Panc1 (cell line): ENCODE measurements at regions not wholly inside any gene's neighbourhood (a gene's known extent, or its start where the extent isn't known, plus 50 kb on each side); places are given as distances from the start of the nearest gene placed in this dataset.

Source experiments
- ATAC-seq: fragments of 200-7000 bp; cut with Tn5 transposase; 2 replicates; pipeline ENCODE4 v1.9.1; 2020; ENCODE audit warnings: mild to moderate bottlenecking, moderate library complexity
- BruUV-seq: library from RNA; stranded (reverse); fragments of 400-500 nt; replicated peaks from 2 replicates; lab custom pipeline; 2021; lab: Mats Ljungman, UMichigan
- CTCF ChIA-PET: fragments of 300-600 bp; sonication (Branson Sonifier 250); formaldehyde crosslinking; loops from one replicate; lab custom pipeline; 2022; ENCODE audit warnings: antibody characterized with exemption; lab: Charles Lee
- POLR2A ChIA-PET: fragments of 300-600 bp; sonication (Branson Sonifier 250); formaldehyde crosslinking; loops from one replicate; lab custom pipeline; 2022; ENCODE audit warnings: antibody characterized with exemption; lab: Charles Lee
- DNase-seq: peaks from one replicate; pipeline ENCODE4 v3.0.0-alpha.2; 2010; ENCODE audit warnings: low read depth, low spot score
- H3K27ac ChIP-seq: 2 replicates; pipeline ENCODE4 v1.5.1; 2011; ENCODE audit warnings: mild to moderate bottlenecking, low read length, inconsistent platforms
- H3K27me3 ChIP-seq: fragments of 200-500 bp; sonication (Bioruptor generic); 2 replicates; pipeline ENCODE4 v1.6.0; 2014; ENCODE audit warnings: low read length, inconsistent platforms; ENCODE audit not compliant: control insufficient read depth, insufficient read depth
- H3K36me3 ChIP-seq: fragments of 200-500 bp; sonication (Bioruptor generic); 2 replicates; pipeline ENCODE4 v1.5.1; 2014; ENCODE audit warnings: inconsistent platforms, mild to moderate bottlenecking, low read length, moderate library complexity; ENCODE audit not compliant: control insufficient read depth, insufficient read depth
- H3K4me1 ChIP-seq: 2 replicates; pipeline ENCODE4 v1.5.1; 2011; ENCODE audit warnings: inconsistent platforms, mild to moderate bottlenecking, low read length, moderate library complexity; ENCODE audit not compliant: control insufficient read depth, insufficient read depth
- H3K4me3 ChIP-seq, 2 experiments: 2 replicates each; pipeline ENCODE4 v1.5.1; 2011 to 2012; ENCODE audit warnings: low read depth in 2 of 2, low read length in 2 of 2, mild to moderate bottlenecking in 2 of 2, inconsistent platforms in 1 of 2, moderate library complexity in 1 of 2
- H3K9me3 ChIP-seq: fragments of 200-500 bp; sonication (Bioruptor generic); 2 replicates; pipeline ENCODE4 v1.5.1; 2014; ENCODE audit warnings: low read depth, mild to moderate bottlenecking, inconsistent platforms, low read length, moderate library complexity; ENCODE audit not compliant: control insufficient read depth, insufficient read depth
- CTCF ChIP-seq: fragments of 450-650 bp; IDR thresholded peaks from 2 replicates; pipeline ENCODE4 v1.5.1; 2017; ENCODE audit warnings: mild to moderate bottlenecking
- POLR2AphosphoS5 ChIP-seq: IDR thresholded peaks from 2 replicates; pipeline ENCODE4 v1.6.1; 2012; ENCODE audit warnings: mild to moderate bottlenecking, low read depth, low read length, moderate library complexity
- REST ChIP-seq, 2 experiments: IDR thresholded peaks; 2 replicates each; pipeline ENCODE4 v1.6.1; 2011 to 2012; ENCODE audit warnings: low read depth in 2 of 2, control low read depth in 1 of 2, low read length in 1 of 2, mild to moderate bottlenecking in 1 of 2, moderate library complexity in 1 of 2; ENCODE audit not compliant: insufficient read depth in 1 of 2
- SIN3A ChIP-seq: IDR thresholded peaks from 2 replicates; pipeline ENCODE4 v1.6.1; 2012; ENCODE audit warnings: low read depth, mild to moderate bottlenecking, low read length, moderate library complexity, borderline replicate concordance; ENCODE audit not compliant: insufficient read depth
- TCF7L2 ChIP-seq: IDR thresholded peaks from 2 replicates; pipeline ENCODE4 v1.6.1; 2011; ENCODE audit warnings: mild to moderate bottlenecking, low read depth, low read length, inconsistent platforms
- in situ Hi-C: cut with HindIII; loops from 2 replicates; pipeline ENCODE4 v1.10.0; 2016; ENCODE audit warnings: low sequenced_read_pairs, low pct_unique_long_range_greater_than_20kb
- intact Hi-C: fragments of 100-400 bp; cut with micrococcal nuclease; formaldehyde crosslinking; loops from one replicate; pipeline ENCODE4 v1.10.0; 2022; ENCODE audit not compliant: unreplicated experiment

GRCh38 chr2:40721595-40721994 lies 269.7 kb upstream of the SLC8A1 start:
- in situ Hi-C loops = no loop called here
- H3K9me3 ChIP-seq = no peaks in the 10 kb centered on the region
- no peak overlapping the region for H3K4me3 ChIP-seq
- ATAC-seq (no peak), DNase-seq (no peak)
- no peaks in the 10 kb centered on the region for H3K36me3 ChIP-seq
- intact Hi-C loops = no loop called here
- CTCF ChIA-PET = no interaction called here
- H3K27me3 ChIP-seq = no peaks in the 10 kb centered on the region
- BruUV-seq = no TSS peak
- no peak overlapping the region for H3K27ac ChIP-seq
- no peak for TF ChIP-seq REST (IDR thresholded peaks at IDR 0.05; ENCODE audit: insufficient read depth in 1 of 2, low read depth in 2 of 2, low read length in 1 of 2)
- TF ChIP-seq TCF7L2 = no peak
- no peak for TF ChIP-seq CTCF
- TF ChIP-seq POLR2AphosphoS5 = no peak
- no peak for TF ChIP-seq SIN3A
- POLR2A ChIA-PET = no interaction called here
- no peaks in the 10 kb centered on the region for H3K4me1 ChIP-seq

GRCh38 chr2:40723194-40723593 lies 271.3 kb upstream of the SLC8A1 start:
- ChIA-PET POLR2A (interaction anchor here (0.7 kb wide), 1 partner anchor 712 kb away, joined by 3 read pairs; no protein-coding TSS in a partner anchor), CTCF (no interaction called here)
- in situ Hi-C loops (no loop called here), intact Hi-C loops (no loop called here)
- no TSS peak for BruUV-seq
- Histone ChIP-seq H3K27ac (no peak overlapping the region), H3K9me3 (no peaks in the 10 kb centered on the region), H3K27me3 (no peaks in the 10 kb centered on the region), H3K4me1 (no peaks in the 10 kb centered on the region), H3K4me3 (no peak overlapping the region), H3K36me3 (no peaks in the 10 kb centered on the region)
- TF ChIP-seq POLR2AphosphoS5 (no peak), REST (IDR thresholded peaks at IDR 0.05; ENCODE audit: insufficient read depth in 1 of 2, low read depth in 2 of 2, low read length in 1 of 2) (no peak), SIN3A (no peak), TCF7L2 (no peak), CTCF (no peak)
- DNase-seq (no peak), ATAC-seq (no peak)
